GM12873 (cell line): ENCODE measurements at regions not wholly inside any gene's neighbourhood (a gene's known extent, or its start where the extent isn't known, plus 50 kb on each side); places are given as distances from the start of the nearest gene placed in this dataset.

Source experiments
- CTCF ChIP-seq: IDR thresholded peaks from 2 replicates; pipeline ENCODE4 v1.5.1; 2012; ENCODE audit warnings: low read depth, mild to moderate bottlenecking, moderate library complexity, low read length, control low read depth; ENCODE audit not compliant: insufficient read depth; ENCODE audit errors: missing control alignments

- no peak for TF ChIP-seq CTCF
Observed at GRCh38 chr5:101424530-101425175, 521.6 kb upstream of the ST8SIA4 start.

- TF ChIP-seq CTCF = no peak
Observed at GRCh38 chr5:101418713-101419118, 515.6 kb upstream of the ST8SIA4 start.

GRCh38 chr5:101404531-101404930 is 501.4 kb upstream of the ST8SIA4 start:
- no peak for TF ChIP-seq CTCF

- no peak for TF ChIP-seq CTCF
Observed at GRCh38 chr5:101393795-101394450, 490.8 kb upstream of the ST8SIA4 start.

GRCh38 chr5:101390151-101390908 is 487.2 kb upstream of the ST8SIA4 start:
- peak; percentile 69 for TF ChIP-seq CTCF

- no peak for TF ChIP-seq CTCF
Observed at GRCh38 chr5:101385276-101385675, 482.2 kb upstream of the ST8SIA4 start.

- TF ChIP-seq CTCF = no peak
Observed at GRCh38 chr5:101370181-101370580, 467.1 kb upstream of the ST8SIA4 start.
